Stimulated activated naive CD8-positive, alpha-beta T cell treated with anti-CD3 and anti-CD28 coated beads, Interleukin-15, amount 100 ng/mL, for 72 hours (primary cell): ENCODE measurements at regions not wholly inside any gene's neighbourhood (a gene's known extent, or its start where the extent isn't known, plus 50 kb on each side); places are given as distances from the start of the nearest gene placed in this dataset.

Experiments
- ATAC-seq: fragments of 150-1000 bp; cut with Tn5 transposase; 2 replicates; pipeline ENCODE4 v1.10.0; 2021; ENCODE audit warnings: mild to moderate bottlenecking, moderate library complexity
- DNase-seq, 2 donors: peaks; one replicate each; pipeline ENCODE4 v3.0.0; 2021 to 2022
- H3K27ac Mint-ChIP-seq, 2 donors: one replicate each; pipeline ENCODE4 v1.8.0; 2022; ENCODE audit warnings: mild to moderate bottlenecking in 2 of 2, mixed read lengths in 2 of 2, moderate library complexity in 2 of 2
- H3K27me3 Mint-ChIP-seq: one replicate; pipeline ENCODE4 v1.8.0; 2022; ENCODE audit warnings: mixed read lengths
- H3K4me1 Mint-ChIP-seq: one replicate; pipeline ENCODE4 v1.8.0; 2022; ENCODE audit warnings: mild to moderate bottlenecking, mixed read lengths
- H3K4me3 Mint-ChIP-seq, 2 donors: one replicate each; pipeline ENCODE4 v1.8.0; 2022; ENCODE audit warnings: mild to moderate bottlenecking in 2 of 2, mixed read lengths in 2 of 2, moderate library complexity in 1 of 2
- H3K9me3 Mint-ChIP-seq, 2 donors: one replicate each; pipeline ENCODE4 v1.8.0; 2022; ENCODE audit warnings: mixed read lengths in 2 of 2

GRCh38 chr4:58740897-58741296, 1630.7 kb upstream of the IGFBP7 start:
- no peaks in the 10 kb centered on the region for H3K27me3 Mint-ChIP-seq
- DNase-seq (no peak), ATAC-seq (no peak)
- H3K4me3 Mint-ChIP-seq = no peak overlapping the region
- H3K4me1 Mint-ChIP-seq = no peaks in the 10 kb centered on the region
- no peak overlapping the region for H3K27ac Mint-ChIP-seq
- H3K9me3 Mint-ChIP-seq = peaks cover 6 to 13% of the 10 kb centered on the region in 2 donors

GRCh38 chr4:58739275-58739674, 1629.1 kb upstream of the IGFBP7 start:
- Mint-ChIP-seq H3K9me3 (peaks cover 6 to 13% of the 10 kb centered on the region in 2 donors), H3K27ac (no peak overlapping the region), H3K4me3 (no peak overlapping the region), H3K27me3 (no peaks in the 10 kb centered on the region), H3K4me1 (no peaks in the 10 kb centered on the region)
- DNase-seq (no peak), ATAC-seq (no peak)

GRCh38 chr4:58738375-58738774, 1628.2 kb upstream of the IGFBP7 start:
- Mint-ChIP-seq H3K9me3 (peaks cover 6 to 13% of the 10 kb centered on the region in 2 donors), H3K27ac (no peak overlapping the region), H3K4me1 (no peaks in the 10 kb centered on the region), H3K27me3 (no peaks in the 10 kb centered on the region), H3K4me3 (no peak overlapping the region)
- ATAC-seq (no peak), DNase-seq (no peak)

- ATAC-seq (peak; percentile 58), DNase-seq (no peak)
- H3K9me3 Mint-ChIP-seq = peaks cover 0 to 13% of the 10 kb centered on the region in 2 donors
- H3K4me3 Mint-ChIP-seq = no peak overlapping the region
- H3K27me3 Mint-ChIP-seq = no peaks in the 10 kb centered on the region
- no peaks in the 10 kb centered on the region for H3K4me1 Mint-ChIP-seq
- H3K27ac Mint-ChIP-seq = peak overlapping the region; percentile 43 to 59
These were observed 1624.0 kb upstream of the IGFBP7 start for GRCh38 chr4:58734030-58734674.

- DNase-seq (no peak), ATAC-seq (no peak)
- no peak overlapping the region for H3K4me3 Mint-ChIP-seq
- peaks cover 0 to 10% of the 10 kb centered on the region in 2 donors for H3K9me3 Mint-ChIP-seq
- H3K27me3 Mint-ChIP-seq = no peaks in the 10 kb centered on the region
- no peak overlapping the region for H3K27ac Mint-ChIP-seq
- H3K4me1 Mint-ChIP-seq = no peaks in the 10 kb centered on the region
These were observed 1622.8 kb upstream of the IGFBP7 start for GRCh38 chr4:58732973-58733372.

GRCh38 chr4:58723954-58724353, 1613.8 kb upstream of the IGFBP7 start:
- Mint-ChIP-seq H3K4me3 (no peak overlapping the region), H3K9me3 (no peaks in the 10 kb centered on the region), H3K4me1 (no peaks in the 10 kb centered on the region), H3K27ac (no peak overlapping the region), H3K27me3 (no peaks in the 10 kb centered on the region)
- DNase-seq (no peak), ATAC-seq (no peak)

GRCh38 chr4:58711039-58711438, 1600.9 kb upstream of the IGFBP7 start:
- no peaks in the 10 kb centered on the region for H3K27me3 Mint-ChIP-seq
- H3K4me3 Mint-ChIP-seq = no peak overlapping the region
- H3K9me3 Mint-ChIP-seq = peaks cover 5 to 11% of the 10 kb centered on the region in 2 donors
- DNase-seq = no peak
- H3K4me1 Mint-ChIP-seq = no peaks in the 10 kb centered on the region
- no peak overlapping the region for H3K27ac Mint-ChIP-seq
- ATAC-seq = no peak

GRCh38 chr4:58688568-58688967, 1578.4 kb upstream of the IGFBP7 start:
- DNase-seq (no peak), ATAC-seq (no peak)
- Mint-ChIP-seq H3K4me3 (no peak overlapping the region), H3K27ac (no peak overlapping the region), H3K4me1 (no peaks in the 10 kb centered on the region), H3K9me3 (peaks cover 5 to 8% of the 10 kb centered on the region in 2 donors), H3K27me3 (no peaks in the 10 kb centered on the region)

- DNase-seq = no peak
- Mint-ChIP-seq H3K27me3 (no peaks in the 10 kb centered on the region), H3K9me3 (no peaks in the 10 kb centered on the region), H3K4me1 (no peaks in the 10 kb centered on the region), H3K4me3 (no peak overlapping the region), H3K27ac (no peak overlapping the region)
- ATAC-seq = no peak
These were observed 1569.7 kb upstream of the IGFBP7 start for GRCh38 chr4:58679886-58680285.

- Mint-ChIP-seq H3K9me3 (no peaks in the 10 kb centered on the region), H3K4me3 (no peak overlapping the region), H3K4me1 (no peaks in the 10 kb centered on the region), H3K27me3 (no peaks in the 10 kb centered on the region), H3K27ac (no peak overlapping the region)
- DNase-seq (no peak), ATAC-seq (no peak)
These were observed 1568.9 kb upstream of the IGFBP7 start for GRCh38 chr4:58679051-58679450.

- no peak for DNase-seq
- ATAC-seq = no peak
- Mint-ChIP-seq H3K27me3 (no peaks in the 10 kb centered on the region), H3K9me3 (peaks cover 21 to 24% of the 10 kb centered on the region in 2 donors), H3K4me1 (no peaks in the 10 kb centered on the region), H3K4me3 (no peak overlapping the region), H3K27ac (no peak overlapping the region)
These were observed 1559.6 kb upstream of the IGFBP7 start for GRCh38 chr4:58669783-58670182.

GRCh38 chr4:58665649-58666048, 1555.5 kb upstream of the IGFBP7 start:
- Mint-ChIP-seq H3K4me3 (no peak overlapping the region), H3K27me3 (no peaks in the 10 kb centered on the region), H3K27ac (no peak overlapping the region), H3K4me1 (no peaks in the 10 kb centered on the region), H3K9me3 (peaks cover 13 to 41% of the 10 kb centered on the region in 2 donors)
- ATAC-seq (no peak), DNase-seq (no peak)

- DNase-seq = no peak
- Mint-ChIP-seq H3K4me1 (no peaks in the 10 kb centered on the region), H3K27ac (no peak overlapping the region), H3K4me3 (no peak overlapping the region), H3K9me3 (peaks cover 12 to 28% of the 10 kb centered on the region in 2 donors), H3K27me3 (no peaks in the 10 kb centered on the region)
- ATAC-seq = no peak
These were observed 1548.5 kb upstream of the IGFBP7 start for GRCh38 chr4:58658701-58659100.

GRCh38 chr4:58653251-58653650, 1543.1 kb upstream of the IGFBP7 start:
- no peaks in the 10 kb centered on the region for H3K27me3 Mint-ChIP-seq
- no peak for ATAC-seq
- H3K27ac Mint-ChIP-seq = no peak overlapping the region
- peaks cover 5 to 8% of the 10 kb centered on the region in 2 donors for H3K9me3 Mint-ChIP-seq
- DNase-seq = no peak
- no peak overlapping the region for H3K4me3 Mint-ChIP-seq
- no peaks in the 10 kb centered on the region for H3K4me1 Mint-ChIP-seq

GRCh38 chr4:58649226-58649625, 1539.0 kb upstream of the IGFBP7 start:
- no peak overlapping the region for H3K27ac Mint-ChIP-seq
- ATAC-seq (no peak), DNase-seq (no peak)
- H3K9me3 Mint-ChIP-seq = no peaks in the 10 kb centered on the region
- no peak overlapping the region for H3K4me3 Mint-ChIP-seq
- H3K27me3 Mint-ChIP-seq = no peaks in the 10 kb centered on the region
- H3K4me1 Mint-ChIP-seq = no peaks in the 10 kb centered on the region

- DNase-seq = no peak
- no peak for ATAC-seq
- Mint-ChIP-seq H3K4me3 (no peak overlapping the region), H3K9me3 (peaks cover 3 to 6% of the 10 kb centered on the region in 2 donors), H3K27me3 (no peaks in the 10 kb centered on the region), H3K4me1 (no peaks in the 10 kb centered on the region), H3K27ac (no peak overlapping the region)
These were observed 1535.9 kb upstream of the IGFBP7 start for GRCh38 chr4:58646126-58646525.

- no peaks in the 10 kb centered on the region for H3K4me1 Mint-ChIP-seq
These were observed 1534.4 kb upstream of the IGFBP7 start for GRCh38 chr4:58644549-58644948.

More at GRCh38 chr4:58644549-58644948, 1534.4 kb upstream of the IGFBP7 start:
- ATAC-seq (no peak), DNase-seq (no peak)
- peaks cover 14 to 19% of the 10 kb centered on the region in 2 donors for H3K9me3 Mint-ChIP-seq
- H3K4me3 Mint-ChIP-seq = no peak overlapping the region
- no peak overlapping the region for H3K27ac Mint-ChIP-seq
- H3K27me3 Mint-ChIP-seq = no peaks in the 10 kb centered on the region
